Kidney (tissue), 13 donors: ENCODE measurements at regions not wholly inside any gene's neighbourhood (a gene's known extent, or its start where the extent isn't known, plus 50 kb on each side); places are given as distances from the start of the nearest gene placed in this dataset.

Experiments
- DNase-seq, 5 donors: peaks; one replicate each; pipeline ENCODE4 v3.0.0-alpha.2; 2013 to 2020
- FAIRE-seq: peaks from 2 replicates; lab custom pipeline; 2012; peaks lifted over from hg19 to GRCh38; lab: Jason Lieb, UNC
- H3K27ac ChIP-seq, 2 donors: one replicate each; pipeline ENCODE4 v1.7.0; 2013; ENCODE audit warnings: low read depth in 2 of 2, low read length in 2 of 2, inconsistent platforms in 1 of 2
- H3K27me3 ChIP-seq: one replicate; pipeline ENCODE4 v1.7.1; 2013; ENCODE audit warnings: low read length, inconsistent platforms; ENCODE audit not compliant: control insufficient read depth, insufficient read depth
- H3K36me3 ChIP-seq, 3 donors: one replicate each; pipeline versions ENCODE4 v1.7.0 to v1.7.1; 2013; ENCODE audit warnings: low read length in 3 of 3, control low read depth in 1 of 3, inconsistent platforms in 1 of 3; ENCODE audit not compliant: insufficient read depth in 3 of 3, control insufficient read depth in 2 of 3
- H3K4me1 ChIP-seq, 3 donors: one replicate each; pipeline versions ENCODE4 v1.7.0 to v1.7.1; 2013; ENCODE audit warnings: low read length in 3 of 3, inconsistent platforms in 1 of 3, low read depth in 1 of 3; ENCODE audit not compliant: control insufficient read depth in 2 of 3, insufficient read depth in 2 of 3
- H3K4me3 ChIP-seq, 3 donors: one replicate each; pipeline versions ENCODE4 v1.7.0 to v1.8.1; 2013; ENCODE audit warnings: low read length in 3 of 3, control low read depth in 1 of 3, inconsistent platforms in 1 of 3
- H3K9ac ChIP-seq, 3 donors: one replicate each; pipeline versions ENCODE4 v1.7.0 to v1.7.1; 2013; ENCODE audit warnings: low read length in 3 of 3, control low read depth in 1 of 3, inconsistent platforms in 1 of 3
- H3K9me3 ChIP-seq, 3 donors: one replicate each; pipeline versions ENCODE4 v1.7.0 to v1.7.1; 2013; ENCODE audit warnings: low read length in 3 of 3, control low read depth in 1 of 3, inconsistent platforms in 1 of 3; ENCODE audit not compliant: control insufficient read depth in 2 of 3, insufficient read depth in 1 of 3
- intact Hi-C: fragments of 100-400 bp; cut with DNase I; formaldehyde crosslinking; loops from one replicate; pipeline ENCODE4 v1.11.1; 2022
- TF ChIP-seq, protein P1 (sequence below): IDR thresholded peaks from 3 replicates; pipeline ENCODE4 v1.5.1; 2012; ENCODE audit warnings: mild to moderate bottlenecking, moderate library complexity, borderline replicate concordance; ENCODE audit not compliant: insufficient read depth; ENCODE audit errors: extremely low read depth
- donor health status: control.
- donor health status: control.
- donor health status: control.
- donor health status: control.
- donor health status: control.
- donor health status: DM: yes; HTN: yes; CAD: no.
- donor health status: Normal renal cell carcinoma (clear cell type).

DNA sequence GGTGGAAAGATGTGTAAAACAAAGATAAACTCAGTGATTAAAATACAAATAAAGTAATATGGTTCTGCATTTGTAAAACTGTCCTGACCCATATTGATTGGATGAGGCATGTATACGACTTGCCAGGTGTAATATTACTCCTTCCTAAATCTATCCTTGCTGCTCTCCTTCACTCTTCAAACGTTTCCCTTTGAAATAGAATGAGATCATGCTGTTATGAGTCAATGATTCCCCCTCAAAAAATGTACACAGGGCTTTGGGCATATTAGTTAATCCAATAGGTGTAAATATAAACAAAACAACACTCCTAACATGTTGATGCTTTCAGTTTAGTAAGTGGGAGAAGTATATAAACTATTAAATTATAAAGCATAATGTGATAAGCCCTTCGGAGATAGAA is 117.4 kb upstream of the GPM6A start:
- no peak overlapping the region for H3K27ac ChIP-seq
- FAIRE-seq: no peak
- intact Hi-C loops: no loop called here
- no peak overlapping the region for H3K4me3 ChIP-seq
- no peaks in the 10 kb centered on the region for H3K27me3 ChIP-seq
- no peak for DNase-seq
- TF ChIP-seq, protein P1, sequence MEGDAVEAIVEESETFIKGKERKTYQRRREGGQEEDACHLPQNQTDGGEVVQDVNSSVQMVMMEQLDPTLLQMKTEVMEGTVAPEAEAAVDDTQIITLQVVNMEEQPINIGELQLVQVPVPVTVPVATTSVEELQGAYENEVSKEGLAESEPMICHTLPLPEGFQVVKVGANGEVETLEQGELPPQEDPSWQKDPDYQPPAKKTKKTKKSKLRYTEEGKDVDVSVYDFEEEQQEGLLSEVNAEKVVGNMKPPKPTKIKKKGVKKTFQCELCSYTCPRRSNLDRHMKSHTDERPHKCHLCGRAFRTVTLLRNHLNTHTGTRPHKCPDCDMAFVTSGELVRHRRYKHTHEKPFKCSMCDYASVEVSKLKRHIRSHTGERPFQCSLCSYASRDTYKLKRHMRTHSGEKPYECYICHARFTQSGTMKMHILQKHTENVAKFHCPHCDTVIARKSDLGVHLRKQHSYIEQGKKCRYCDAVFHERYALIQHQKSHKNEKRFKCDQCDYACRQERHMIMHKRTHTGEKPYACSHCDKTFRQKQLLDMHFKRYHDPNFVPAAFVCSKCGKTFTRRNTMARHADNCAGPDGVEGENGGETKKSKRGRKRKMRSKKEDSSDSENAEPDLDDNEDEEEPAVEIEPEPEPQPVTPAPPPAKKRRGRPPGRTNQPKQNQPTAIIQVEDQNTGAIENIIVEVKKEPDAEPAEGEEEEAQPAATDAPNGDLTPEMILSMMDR: no peak
- H3K9ac ChIP-seq: no peak overlapping the region
- H3K36me3 ChIP-seq: no peaks in the 10 kb centered on the region
- no peaks in the 10 kb centered on the region for H3K4me1 ChIP-seq
- no peaks in the 10 kb centered on the region for H3K9me3 ChIP-seq

DNA sequence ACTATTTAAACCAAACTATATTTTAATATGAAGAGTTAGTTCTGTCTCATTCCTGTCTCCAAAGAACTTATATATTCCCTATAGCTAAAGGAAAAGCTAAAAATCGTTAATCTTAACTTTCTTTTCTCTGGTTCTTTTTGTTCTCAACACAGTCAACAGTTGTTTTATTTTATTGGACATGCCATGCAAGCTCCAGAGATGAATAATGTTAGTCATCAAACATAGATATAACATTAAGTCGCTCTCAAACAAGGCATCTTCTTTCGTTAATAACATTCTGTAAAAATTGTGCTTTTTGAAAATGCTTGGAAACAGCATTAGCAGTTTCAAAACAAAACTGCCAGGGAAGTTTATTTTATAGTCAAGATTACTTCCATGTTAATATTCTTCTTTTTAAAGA is 117.9 kb upstream of the GPM6A start:
- no peaks in the 10 kb centered on the region for H3K4me1 ChIP-seq
- FAIRE-seq: no peak
- no peak for DNase-seq
- H3K9me3 ChIP-seq: no peaks in the 10 kb centered on the region
- H3K27ac ChIP-seq: no peak overlapping the region
- no peaks in the 10 kb centered on the region for H3K36me3 ChIP-seq
- no peak overlapping the region for H3K9ac ChIP-seq
- no peaks in the 10 kb centered on the region for H3K27me3 ChIP-seq
- intact Hi-C loops: no loop called here
- TF ChIP-seq, protein P1: no peak
- no peak overlapping the region for H3K4me3 ChIP-seq

DNA sequence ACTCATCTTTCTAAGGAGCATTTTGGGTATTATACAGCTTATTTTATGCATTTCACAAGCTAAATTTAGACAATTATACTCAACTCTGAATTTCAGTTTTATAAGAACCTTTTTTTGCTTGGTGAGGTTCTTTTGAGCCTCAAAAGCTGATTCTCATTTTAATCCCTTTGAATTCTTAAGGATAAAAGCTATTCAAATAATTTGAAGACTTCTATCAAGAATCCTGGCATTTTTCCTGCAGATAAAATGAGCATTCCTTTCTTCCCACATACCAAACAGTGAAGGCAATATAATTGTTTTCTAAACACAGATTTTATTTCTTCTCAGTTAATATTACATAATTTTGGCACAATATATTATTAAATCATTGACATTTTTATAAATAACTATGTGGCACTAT is 118.4 kb upstream of the GPM6A start:
- Histone ChIP-seq H3K27me3 (no peaks in the 10 kb centered on the region), H3K4me3 (no peak overlapping the region), H3K9me3 (no peaks in the 10 kb centered on the region), H3K4me1 (no peaks in the 10 kb centered on the region), H3K36me3 (no peaks in the 10 kb centered on the region), H3K9ac (no peak overlapping the region), H3K27ac (no peak overlapping the region)
- intact Hi-C loops: no loop called here
- DNase-seq: no peak
- TF ChIP-seq, protein P1: no peak
- no peak for FAIRE-seq

DNA sequence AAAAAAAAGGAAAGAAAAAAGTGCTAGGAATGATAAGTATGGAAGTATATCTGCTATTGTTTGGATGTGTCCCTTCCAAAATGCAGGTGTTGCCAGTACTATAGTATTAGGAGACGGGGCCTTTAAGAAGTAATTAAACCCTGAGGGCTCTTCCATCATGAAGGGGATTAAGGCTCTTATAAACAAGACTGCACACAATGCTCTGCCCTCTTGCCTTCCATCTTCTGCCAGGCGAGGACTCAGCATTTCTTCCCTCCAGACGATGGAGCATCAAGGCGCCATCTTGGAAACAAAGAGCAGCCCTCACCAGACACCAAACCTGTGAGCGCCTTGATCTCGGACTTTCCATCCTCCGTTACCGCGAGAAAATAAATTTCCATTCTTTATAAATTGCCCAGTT is 120.1 kb upstream of the GPM6A start:
- H3K9ac ChIP-seq: no peak overlapping the region
- DNase-seq: no peak
- FAIRE-seq: no peak

More for the DNA sequence above, 120.1 kb upstream of the GPM6A start:
- TF ChIP-seq, protein P1: no peak
- Histone ChIP-seq H3K36me3 (no peaks in the 10 kb centered on the region), H3K4me1 (no peaks in the 10 kb centered on the region), H3K4me3 (no peak overlapping the region), H3K9me3 (no peaks in the 10 kb centered on the region), H3K27ac (no peak overlapping the region), H3K27me3 (no peaks in the 10 kb centered on the region)
- intact Hi-C loops: no loop called here
